ENCODE measurements at regions not wholly inside any gene's neighbourhood (a gene's known extent, or its start where the extent isn't known, plus 50 kb on each side); places are given as distances from the start of the nearest gene placed in this dataset.

GRCh38 chr14:104359301-104359968, 220.1 kb upstream of the C14orf180 start:
- 92% methylated on average over 13 of the region's 14 CpGs for WGBS (ENCODE audit: insufficient coverage)
- POLR2A ChIA-PET, result no interaction called here
- Histone ChIP-seq H3K9me3 (ENCODE audit: control extremely low read depth in 1 of 5, control insufficient read depth in 4 of 5, insufficient read depth in 2 of 5, low read depth in 1 of 5, low read length in 4 of 5) (no peaks in the 10 kb centered on the region), H3K4me3 (ENCODE audit: control insufficient read depth in 1 of 7, extremely low read depth in 1 of 7, insufficient read depth in 4 of 7, low read depth in 2 of 7, low read length in 6 of 7) (no peak overlapping the region), H3K4me1 (ENCODE audit: control extremely low read depth in 1 of 4, control insufficient read depth in 4 of 4, insufficient read depth in 4 of 4, low read length in 3 of 4) (peaks cover 0 to under 1% (median 0%) of the 10 kb centered on the region in 4 experiments), H3K27ac (ENCODE audit: insufficient read depth in 1 of 2, low read depth in 1 of 2, low read length in 2 of 2, poor library complexity in 1 of 2, severe bottlenecking in 2 of 2) (no peak overlapping the region), H3K27me3 (replicated peaks in 2 of 5; ENCODE audit: control insufficient read depth in 4 of 5, insufficient read depth in 5 of 5, low read length in 4 of 5) (no peaks in the 10 kb centered on the region), H3K36me3 (ENCODE audit: control insufficient read depth in 4 of 4, insufficient read depth in 4 of 4, low read length in 3 of 4) (no peaks in the 10 kb centered on the region)
- CTCF ChIA-PET, result no interaction called here
- DNase-seq, result no peak

GRCh38 chr14:104359969-104360442, 219.6 kb upstream of the C14orf180 start:
- Histone ChIP-seq H3K4me1 (ENCODE audit: control extremely low read depth in 1 of 4, control insufficient read depth in 4 of 4, insufficient read depth in 4 of 4, low read length in 3 of 4) (no peaks in the 10 kb centered on the region), H3K9me3 (ENCODE audit: control extremely low read depth in 1 of 5, control insufficient read depth in 4 of 5, insufficient read depth in 2 of 5, low read depth in 1 of 5, low read length in 4 of 5) (no peaks in the 10 kb centered on the region), H3K36me3 (ENCODE audit: control insufficient read depth in 4 of 4, insufficient read depth in 4 of 4, low read length in 3 of 4) (no peaks in the 10 kb centered on the region), H3K27me3 (replicated peaks in 2 of 5; ENCODE audit: control insufficient read depth in 4 of 5, insufficient read depth in 5 of 5, low read length in 4 of 5) (no peaks in the 10 kb centered on the region), H3K4me3 (ENCODE audit: control insufficient read depth in 1 of 7, extremely low read depth in 1 of 7, insufficient read depth in 4 of 7, low read depth in 2 of 7, low read length in 6 of 7) (no peak overlapping the region), H3K27ac (ENCODE audit: insufficient read depth in 1 of 2, low read depth in 1 of 2, low read length in 2 of 2, poor library complexity in 1 of 2, severe bottlenecking in 2 of 2) (no peak overlapping the region)
- POLR2A ChIA-PET, result no interaction called here
- WGBS (ENCODE audit: insufficient coverage), result 92% methylated on average over 7 of the region's 7 CpGs
- no peak for DNase-seq
- CTCF ChIA-PET, result no interaction called here

- no peak for DNase-seq
- Histone ChIP-seq H3K9me3 (ENCODE audit: control extremely low read depth in 1 of 5, control insufficient read depth in 4 of 5, insufficient read depth in 2 of 5, low read depth in 1 of 5, low read length in 4 of 5) (no peaks in the 10 kb centered on the region), H3K4me1 (ENCODE audit: control extremely low read depth in 1 of 4, control insufficient read depth in 4 of 4, insufficient read depth in 4 of 4, low read length in 3 of 4) (no peaks in the 10 kb centered on the region), H3K27ac (ENCODE audit: insufficient read depth in 1 of 2, low read depth in 1 of 2, low read length in 2 of 2, poor library complexity in 1 of 2, severe bottlenecking in 2 of 2) (no peak overlapping the region), H3K4me3 (ENCODE audit: control insufficient read depth in 1 of 7, extremely low read depth in 1 of 7, insufficient read depth in 4 of 7, low read depth in 2 of 7, low read length in 6 of 7) (no peak overlapping the region), H3K27me3 (replicated peaks in 2 of 5; ENCODE audit: control insufficient read depth in 4 of 5, insufficient read depth in 5 of 5, low read length in 4 of 5) (no peaks in the 10 kb centered on the region), H3K36me3 (ENCODE audit: control insufficient read depth in 4 of 4, insufficient read depth in 4 of 4, low read length in 3 of 4) (no peaks in the 10 kb centered on the region)
- POLR2A ChIA-PET, result no interaction called here
- CTCF ChIA-PET, result no interaction called here
- WGBS (ENCODE audit: insufficient coverage), result 88% methylated on average over 8 of the region's 8 CpGs
Observed at GRCh38 chr14:104360501-104360900, 219.1 kb upstream of the C14orf180 start.

DNA sequence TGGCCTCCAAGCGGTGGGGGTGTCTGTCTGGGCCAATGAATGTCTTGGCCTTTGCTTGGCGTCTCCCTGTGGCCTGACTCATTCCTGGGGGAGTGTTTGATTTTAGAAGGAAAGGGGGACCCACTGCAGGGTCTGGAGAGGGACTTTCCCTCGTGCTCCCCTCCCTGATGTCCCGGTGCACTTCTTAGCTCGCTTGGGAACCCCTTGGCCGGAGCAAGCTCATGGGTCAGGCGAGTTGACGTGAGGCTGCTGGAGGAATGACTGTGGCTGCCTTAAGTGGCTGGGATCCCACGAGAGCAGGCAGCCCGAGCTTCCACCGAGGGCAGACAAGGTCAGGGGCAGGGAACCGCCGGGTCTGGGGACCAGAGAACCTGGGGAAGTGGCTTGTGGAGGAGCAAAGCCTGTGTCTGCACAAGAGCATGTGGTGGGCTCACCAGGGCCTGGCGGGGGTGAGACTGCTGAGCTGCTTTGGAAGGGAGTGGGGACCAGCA, 218.4 kb upstream of the C14orf180 start:
- 88% methylated on average over 10 of the region's 14 CpGs for WGBS (ENCODE audit: insufficient coverage)

GRCh38 chr14:104361921-104362681, 217.5 kb upstream of the C14orf180 start:
- DNase-seq, result no peak
- WGBS (ENCODE audit: insufficient coverage), result 91% methylated on average over 17 of the region's 20 CpGs
- POLR2A ChIA-PET, result no interaction called here

More for the DNA sequence above, 218.4 kb upstream of the C14orf180 start:
- POLR2A ChIA-PET, result no interaction called here
- Histone ChIP-seq H3K36me3 (ENCODE audit: control insufficient read depth in 4 of 4, insufficient read depth in 4 of 4, low read length in 3 of 4) (no peaks in the 10 kb centered on the region), H3K9me3 (ENCODE audit: control extremely low read depth in 1 of 5, control insufficient read depth in 4 of 5, insufficient read depth in 2 of 5, low read depth in 1 of 5, low read length in 4 of 5) (no peaks in the 10 kb centered on the region), H3K4me3 (ENCODE audit: control insufficient read depth in 1 of 7, extremely low read depth in 1 of 7, insufficient read depth in 4 of 7, low read depth in 2 of 7, low read length in 6 of 7) (no peak overlapping the region), H3K27ac (ENCODE audit: insufficient read depth in 1 of 2, low read depth in 1 of 2, low read length in 2 of 2, poor library complexity in 1 of 2, severe bottlenecking in 2 of 2) (no peak overlapping the region), H3K27me3 (replicated peaks in 2 of 5; ENCODE audit: control insufficient read depth in 4 of 5, insufficient read depth in 5 of 5, low read length in 4 of 5) (no peaks in the 10 kb centered on the region), H3K4me1 (ENCODE audit: control extremely low read depth in 1 of 4, control insufficient read depth in 4 of 4, insufficient read depth in 4 of 4, low read length in 3 of 4) (no peaks in the 10 kb centered on the region)
- no peak for DNase-seq
- CTCF ChIA-PET, result no interaction called here

DNA sequence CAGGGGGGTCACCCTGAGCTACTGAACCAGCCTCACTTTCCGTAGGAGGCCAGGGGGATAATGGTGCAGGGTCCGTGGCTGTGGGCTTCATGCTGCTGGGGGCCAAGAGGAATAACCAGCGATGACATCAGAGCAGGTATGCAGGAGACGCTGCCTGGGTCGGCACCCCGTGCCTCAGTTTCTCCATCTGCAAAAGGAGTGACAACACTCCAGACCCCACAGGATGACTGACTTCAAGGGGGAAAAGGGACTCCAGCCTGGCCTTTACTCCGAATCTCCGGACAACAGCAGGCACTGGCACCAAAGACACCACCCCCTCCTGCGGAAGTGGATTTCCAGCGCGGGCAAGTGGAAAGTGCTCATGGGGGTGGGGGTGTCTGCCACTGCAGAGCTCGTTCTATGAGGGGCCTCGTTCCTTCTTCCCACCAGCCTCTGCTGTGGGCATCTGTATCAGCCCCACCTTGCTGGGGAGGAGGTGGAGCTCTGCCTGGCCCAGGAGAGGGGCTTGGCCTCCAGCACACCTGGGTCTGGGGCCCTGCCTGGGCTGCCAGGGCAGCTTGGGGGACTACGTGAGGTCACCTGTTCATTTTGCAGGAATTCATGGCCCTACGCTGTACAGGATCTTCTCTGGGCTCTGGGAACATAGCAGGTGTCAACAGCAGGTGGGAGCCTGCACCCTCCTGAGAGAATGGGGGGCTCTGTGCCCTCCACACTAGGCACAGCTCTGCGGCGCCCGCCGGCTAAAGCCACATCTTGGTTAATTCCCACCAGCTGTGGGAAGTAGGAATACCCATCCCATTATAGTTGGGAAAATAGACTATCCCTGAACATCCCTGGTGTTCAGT, 216.6 kb upstream of the C14orf180 start:
- no peaks in the 10 kb centered on the region for H3K36me3 ChIP-seq (ENCODE audit: control insufficient read depth in 4 of 4, insufficient read depth in 4 of 4, low read length in 3 of 4)
- ChIA-PET CTCF (no interaction called here), POLR2A (no interaction called here)
- H3K4me3 ChIP-seq (ENCODE audit: control insufficient read depth in 1 of 7, extremely low read depth in 1 of 7, insufficient read depth in 4 of 7, low read depth in 2 of 7, low read length in 6 of 7), result no peak overlapping the region
- 92% methylated on average over 8 of the region's 19 CpGs for WGBS (ENCODE audit: insufficient coverage)
- H3K27ac ChIP-seq (ENCODE audit: insufficient read depth in 1 of 2, low read depth in 1 of 2, low read length in 2 of 2, poor library complexity in 1 of 2, severe bottlenecking in 2 of 2), result no peak overlapping the region
- H3K27me3 ChIP-seq (replicated peaks in 2 of 5; ENCODE audit: control insufficient read depth in 4 of 5, insufficient read depth in 5 of 5, low read length in 4 of 5), result peaks cover 0 to 2% (median 0%) of the 10 kb centered on the region in 5 experiments
- no peaks in the 10 kb centered on the region for H3K9me3 ChIP-seq (ENCODE audit: control extremely low read depth in 1 of 5, control insufficient read depth in 4 of 5, insufficient read depth in 2 of 5, low read depth in 1 of 5, low read length in 4 of 5)
- H3K4me1 ChIP-seq (ENCODE audit: control extremely low read depth in 1 of 4, control insufficient read depth in 4 of 4, insufficient read depth in 4 of 4, low read length in 3 of 4), result no peaks in the 10 kb centered on the region
- DNase-seq, result no peak

More at GRCh38 chr14:104361921-104362681, 217.5 kb upstream of the C14orf180 start:
- Histone ChIP-seq H3K36me3 (ENCODE audit: control insufficient read depth in 4 of 4, insufficient read depth in 4 of 4, low read length in 3 of 4) (no peaks in the 10 kb centered on the region), H3K27me3 (replicated peaks in 2 of 5; ENCODE audit: control insufficient read depth in 4 of 5, insufficient read depth in 5 of 5, low read length in 4 of 5) (no peaks in the 10 kb centered on the region), H3K27ac (ENCODE audit: insufficient read depth in 1 of 2, low read depth in 1 of 2, low read length in 2 of 2, poor library complexity in 1 of 2, severe bottlenecking in 2 of 2) (no peak overlapping the region), H3K4me3 (ENCODE audit: control insufficient read depth in 1 of 7, extremely low read depth in 1 of 7, insufficient read depth in 4 of 7, low read depth in 2 of 7, low read length in 6 of 7) (no peak overlapping the region), H3K9me3 (ENCODE audit: control extremely low read depth in 1 of 5, control insufficient read depth in 4 of 5, insufficient read depth in 2 of 5, low read depth in 1 of 5, low read length in 4 of 5) (no peaks in the 10 kb centered on the region), H3K4me1 (ENCODE audit: control extremely low read depth in 1 of 4, control insufficient read depth in 4 of 4, insufficient read depth in 4 of 4, low read length in 3 of 4) (no peaks in the 10 kb centered on the region)
- CTCF ChIA-PET, result no interaction called here
